Upper lobe of left lung (tissue), 4 donors: ENCODE measurements at regions not wholly inside any gene's neighbourhood (a gene's known extent, or its start where the extent isn't known, plus 50 kb on each side); places are given as distances from the start of the nearest gene placed in this dataset.
"Not testable (repeated sequence)": the region's sequence is repeated elsewhere in the genome, so short reads cannot be mapped to it uniquely, and the experiment has no call there.

Experiments used
- EP300 ChIP-seq, 4 donors: sonication (generic); formaldehyde crosslinking; IDR thresholded peaks; one replicate each; pipeline ENCODE4 v1.5.1; 2017; ENCODE audit warnings: antibody characterized with exemption in 4 of 4, control low read depth in 2 of 4
- POLR2A ChIP-seq, 4 donors: fragments of 450-650 bp; IDR thresholded peaks; one replicate each; pipeline ENCODE4 v1.5.1; 2016 to 2017; ENCODE audit warnings: antibody characterized with exemption in 4 of 4, mild to moderate bottlenecking in 2 of 4
- TF ChIP-seq, protein P1 (sequence below), 6 experiments: fragments of 450-650 bp in 4 of 6; fragments of 200-600 bp in 2 of 6; sonication (generic) in 2 of 6; IDR thresholded peaks; one replicate each; pipeline ENCODE4 v1.5.1; 2016 to 2019; ENCODE audit warnings: antibody characterized with exemption in 6 of 6

DNA sequence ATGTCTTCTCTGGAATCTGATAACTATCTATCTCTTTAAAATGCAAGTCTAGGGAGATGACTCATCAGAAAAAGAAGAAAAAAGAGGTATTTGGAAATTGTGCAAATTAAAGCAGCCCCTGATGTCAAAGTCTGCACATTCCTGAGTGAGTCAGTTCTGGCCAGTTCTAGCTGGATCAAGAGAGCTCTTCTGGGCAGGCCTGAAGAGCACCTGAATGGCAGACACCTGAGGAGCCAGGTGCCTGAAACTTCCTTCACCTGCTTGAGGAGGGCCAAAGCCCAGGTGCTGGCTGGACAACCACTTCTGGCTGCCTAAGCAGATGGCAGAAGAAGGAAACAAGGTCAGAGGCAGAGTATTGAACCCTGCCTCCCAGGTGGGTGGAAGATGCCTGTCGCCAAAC lies 1575.4 kb downstream of the RPIA start:
- TF ChIP-seq, protein P1, sequence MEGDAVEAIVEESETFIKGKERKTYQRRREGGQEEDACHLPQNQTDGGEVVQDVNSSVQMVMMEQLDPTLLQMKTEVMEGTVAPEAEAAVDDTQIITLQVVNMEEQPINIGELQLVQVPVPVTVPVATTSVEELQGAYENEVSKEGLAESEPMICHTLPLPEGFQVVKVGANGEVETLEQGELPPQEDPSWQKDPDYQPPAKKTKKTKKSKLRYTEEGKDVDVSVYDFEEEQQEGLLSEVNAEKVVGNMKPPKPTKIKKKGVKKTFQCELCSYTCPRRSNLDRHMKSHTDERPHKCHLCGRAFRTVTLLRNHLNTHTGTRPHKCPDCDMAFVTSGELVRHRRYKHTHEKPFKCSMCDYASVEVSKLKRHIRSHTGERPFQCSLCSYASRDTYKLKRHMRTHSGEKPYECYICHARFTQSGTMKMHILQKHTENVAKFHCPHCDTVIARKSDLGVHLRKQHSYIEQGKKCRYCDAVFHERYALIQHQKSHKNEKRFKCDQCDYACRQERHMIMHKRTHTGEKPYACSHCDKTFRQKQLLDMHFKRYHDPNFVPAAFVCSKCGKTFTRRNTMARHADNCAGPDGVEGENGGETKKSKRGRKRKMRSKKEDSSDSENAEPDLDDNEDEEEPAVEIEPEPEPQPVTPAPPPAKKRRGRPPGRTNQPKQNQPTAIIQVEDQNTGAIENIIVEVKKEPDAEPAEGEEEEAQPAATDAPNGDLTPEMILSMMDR (IDR thresholded peaks at IDR 0.05): not testable (repeated sequence)
- not testable (repeated sequence) for TF ChIP-seq EP300, POLR2A (IDR thresholded peaks at IDR 0.05)
